HG02973 (cell line): ENCODE measurements at regions not wholly inside any gene's neighbourhood (a gene's known extent, or its start where the extent isn't known, plus 50 kb on each side); places are given as distances from the start of the nearest gene placed in this dataset.
"Not testable (repeated sequence)": the region's sequence is repeated elsewhere in the genome, so short reads cannot be mapped to it uniquely, and the experiment has no call there.

Source experiments
- ATAC-seq: cut with Tn5 transposase; IDR thresholded peaks from one replicate; pipeline ENCODE4 v1.9.1; 2021; ENCODE audit warnings: moderate library complexity; ENCODE audit not compliant: unreplicated experiment

DNA sequence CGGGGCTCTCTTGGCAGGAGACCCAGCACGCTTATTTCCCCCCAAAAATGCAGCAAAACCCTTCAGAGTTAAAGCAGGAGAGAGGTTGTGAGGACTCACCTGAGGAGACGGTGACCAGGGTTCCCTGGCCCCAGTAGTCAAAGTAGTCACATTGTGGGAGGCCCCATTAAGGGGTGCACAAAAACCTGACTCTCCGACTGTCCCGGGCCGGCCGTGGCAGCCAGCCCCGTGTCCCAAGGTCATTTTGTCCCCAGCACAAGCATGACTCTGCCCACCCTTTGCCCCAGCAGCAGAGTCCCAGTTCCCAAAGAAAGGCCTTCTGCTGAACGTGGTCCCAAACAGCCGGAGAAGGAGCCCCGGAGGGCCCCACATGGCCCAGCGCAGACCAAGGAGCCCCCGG, 337.7 kb downstream of the TMEM121 start:
- no peak for ATAC-seq

DNA sequence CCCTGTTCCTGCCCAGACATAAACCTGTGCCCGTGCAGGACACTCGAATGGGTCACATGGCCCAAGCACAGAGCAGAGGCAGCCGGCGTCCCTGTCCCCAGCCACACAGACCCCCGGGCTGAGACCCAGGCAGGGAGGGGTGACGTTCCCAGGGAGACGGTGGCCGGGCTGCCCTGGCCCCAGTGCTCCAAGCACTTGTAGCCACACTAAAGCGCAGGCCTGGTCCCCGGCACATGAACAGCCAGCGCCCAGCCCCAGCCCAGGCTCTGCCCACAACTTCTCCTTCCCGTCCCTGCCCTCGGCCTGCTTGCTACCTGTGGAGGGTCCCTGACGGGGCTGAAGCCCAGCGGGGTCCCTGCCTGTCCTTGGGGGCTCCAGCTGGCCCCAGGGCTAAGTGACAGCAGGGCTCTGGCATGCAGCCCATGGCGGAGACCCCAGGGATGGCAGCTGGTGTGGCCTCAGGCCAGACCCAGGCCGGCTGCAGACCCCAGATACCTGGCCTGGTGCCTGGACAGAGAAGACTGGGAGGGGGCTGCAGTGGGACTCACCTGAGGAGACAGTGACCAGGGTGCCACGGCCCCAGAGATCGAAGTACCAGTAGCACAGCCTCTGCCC, 338.4 kb downstream of the TMEM121 start:
- ATAC-seq: no peak

DNA sequence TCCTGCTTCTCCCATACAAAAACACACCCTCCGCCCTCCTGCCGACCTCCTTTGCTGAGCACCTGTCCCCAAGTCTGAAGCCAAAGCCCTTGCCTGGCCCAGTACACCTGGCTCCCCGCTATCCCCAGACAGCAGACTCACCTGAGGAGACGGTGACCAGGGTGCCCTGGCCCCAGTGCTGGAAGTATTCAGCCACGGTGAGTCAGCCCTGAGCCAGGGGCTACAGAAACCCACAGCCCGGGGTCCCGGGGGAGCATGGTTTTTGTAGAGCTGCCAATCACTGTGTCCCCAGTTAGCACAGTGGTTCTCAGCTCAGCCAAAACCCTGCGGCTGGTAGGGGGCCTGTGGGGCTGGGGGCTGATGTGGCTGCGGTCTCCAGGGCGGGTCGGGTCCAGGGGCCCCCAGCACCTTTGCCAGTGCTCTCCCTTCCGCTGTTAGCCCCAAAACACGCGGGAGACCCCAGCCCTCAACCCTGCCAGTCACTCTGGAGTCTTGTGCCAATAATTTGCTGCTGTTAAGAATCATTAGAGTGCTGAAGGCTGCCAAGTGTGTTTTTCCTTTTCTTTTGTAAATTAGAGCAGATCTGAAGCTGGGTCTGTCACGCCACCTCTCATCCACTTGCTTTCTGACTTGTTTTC, 339.0 kb downstream of the TMEM121 start:
- no peak for ATAC-seq

DNA sequence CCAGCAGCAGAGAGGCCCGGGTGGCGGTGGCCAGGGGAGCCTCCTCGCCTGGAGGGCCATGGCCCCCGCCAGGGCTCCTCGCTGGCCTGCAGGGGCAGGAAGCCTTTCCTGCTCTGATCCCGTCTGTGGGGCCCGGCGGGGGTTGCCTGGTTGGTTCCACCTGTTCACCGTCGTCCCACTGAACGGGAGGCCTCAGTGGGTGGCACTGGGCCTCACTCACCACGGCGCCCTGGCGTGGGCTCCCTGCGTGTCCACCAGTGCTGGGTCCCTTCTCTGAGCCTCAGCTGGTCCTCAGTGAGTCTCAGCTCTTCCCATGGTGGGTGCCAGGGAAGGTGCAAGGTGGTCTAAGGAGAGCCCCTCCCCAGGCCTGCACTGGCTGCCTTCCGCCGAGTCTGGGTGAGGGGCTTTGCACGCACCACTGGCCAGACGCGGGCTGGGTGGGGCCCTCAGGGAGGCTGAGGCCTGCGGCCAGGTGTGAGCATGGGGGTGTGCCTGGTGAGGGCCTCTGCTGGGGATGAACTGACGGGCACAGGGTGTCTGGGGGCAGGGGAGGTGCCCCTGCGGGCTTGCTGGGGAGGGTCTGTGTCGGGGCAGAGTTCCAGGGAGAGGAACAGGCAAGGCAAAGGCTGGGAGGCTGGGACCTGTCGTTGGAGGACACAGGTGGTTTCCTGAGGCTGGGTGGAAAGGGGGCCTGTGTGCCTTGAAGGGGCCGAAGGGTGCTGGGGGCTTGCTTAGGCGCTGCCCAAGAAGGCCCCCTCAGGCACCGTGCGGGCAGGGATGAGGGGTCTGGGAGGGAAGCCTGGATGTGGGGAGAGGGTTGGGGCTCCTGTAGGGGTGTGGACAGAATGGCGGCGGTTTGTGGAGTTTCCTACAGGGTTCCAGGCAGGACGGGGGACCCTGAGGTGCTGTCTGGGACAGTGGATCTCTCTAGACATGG, 339.8 kb downstream of the TMEM121 start:
- no peak for ATAC-seq

GRCh38 chr14:105866841-105867321, 340.5 kb downstream of the TMEM121 start:
- no peak for ATAC-seq

DNA sequence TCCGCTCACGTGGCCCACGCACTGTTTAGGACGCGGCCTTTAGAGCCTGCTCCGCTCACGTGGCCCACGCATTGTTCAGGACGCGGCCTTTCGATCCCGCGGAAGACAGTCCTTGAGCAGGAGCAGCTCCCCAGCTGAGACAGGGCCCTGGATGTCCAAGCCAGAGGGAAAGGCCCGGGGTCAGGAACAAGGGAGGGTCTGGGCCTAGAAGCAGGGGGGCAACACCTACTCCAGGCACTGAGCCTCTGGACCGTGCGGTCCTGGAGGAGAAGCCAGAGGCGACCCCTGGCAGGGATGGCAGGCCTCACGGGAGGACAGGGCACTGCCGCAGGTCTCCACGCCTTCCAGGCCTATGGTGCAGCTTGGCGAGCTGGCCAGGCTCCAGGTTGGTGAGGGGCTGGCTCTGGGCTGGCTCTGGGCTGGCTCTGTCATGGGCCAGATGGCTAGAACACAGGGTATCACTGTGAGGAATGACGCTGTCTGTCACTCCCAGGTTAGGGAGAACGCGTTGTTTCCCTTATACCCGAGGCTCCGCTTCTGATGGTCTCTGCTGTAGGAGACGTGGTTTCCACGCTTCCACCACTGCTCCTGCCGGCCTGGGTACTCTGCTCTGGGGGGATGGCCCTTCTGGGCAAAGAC, 341.7 kb downstream of the TMEM121 start:
- no peak for ATAC-seq

GRCh38 chr14:105871590-105871989, 345.2 kb downstream of the TMEM121 start:
- ATAC-seq: no peak

GRCh38 chr14:105873870-105874512, 347.6 kb downstream of the TMEM121 start:
- no peak for ATAC-seq

DNA sequence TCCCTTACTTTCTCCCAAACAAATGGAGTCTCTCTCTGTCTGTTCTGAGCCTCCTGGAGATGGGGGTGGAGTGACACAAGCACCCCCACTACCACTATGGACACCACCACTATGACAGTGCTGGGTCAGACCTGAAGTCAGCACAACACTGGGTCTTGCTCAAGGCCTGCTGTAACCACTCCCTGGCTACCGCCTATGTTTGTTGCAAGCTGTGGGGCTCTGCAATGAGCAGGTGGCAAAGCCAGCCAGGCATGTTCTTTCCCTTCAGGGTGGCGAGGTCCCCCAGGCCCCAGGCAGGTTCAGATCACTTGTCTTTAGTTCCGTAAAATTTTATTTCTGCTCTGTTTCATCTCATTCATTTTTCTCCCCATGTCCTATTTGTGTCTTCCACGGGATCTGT, 349.8 kb downstream of the TMEM121 start:
- no peak for ATAC-seq

DNA sequence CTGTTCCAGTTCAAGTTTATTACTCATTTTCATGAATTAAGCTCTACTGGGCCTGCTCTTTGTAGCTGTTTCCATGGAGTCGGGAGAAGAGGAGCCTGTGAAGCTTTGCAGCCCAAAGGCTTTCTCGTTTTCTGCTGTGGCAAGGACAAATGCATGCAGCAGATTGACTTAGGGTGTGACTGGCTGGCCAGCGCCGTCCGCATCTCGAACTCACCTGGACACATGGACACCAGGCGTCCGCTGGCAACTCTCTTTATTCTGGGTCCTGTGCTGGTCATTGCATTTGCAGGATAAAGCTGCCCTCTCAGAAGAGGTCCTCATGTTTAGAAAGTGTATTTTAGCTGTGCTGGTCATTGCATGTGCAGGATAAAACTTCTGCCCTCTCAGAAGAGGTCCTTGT, 350.4 kb downstream of the TMEM121 start:
- ATAC-seq: no peak

DNA sequence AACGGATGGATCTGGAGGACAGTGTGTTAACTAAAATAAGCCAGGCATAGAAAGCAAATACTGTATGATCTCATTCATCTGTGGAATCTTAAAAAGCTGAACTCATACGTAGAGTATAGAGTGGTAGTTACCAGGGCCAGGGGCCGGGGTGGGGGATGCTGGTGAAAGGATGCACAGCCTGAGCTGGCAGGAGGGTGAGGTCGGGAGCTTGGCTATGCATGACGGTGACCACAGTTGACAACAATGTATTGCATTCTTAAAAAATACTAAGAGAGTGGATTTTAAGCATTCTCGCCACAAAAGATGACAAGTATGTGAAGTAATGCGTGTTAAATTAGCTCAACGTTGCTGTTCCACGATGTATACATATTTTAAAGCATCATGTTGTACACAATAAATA, 351.3 kb downstream of the TMEM121 start:
- ATAC-seq: no peak

- ATAC-seq: no peak
These were observed 351.7 kb downstream of the TMEM121 start for GRCh38 chr14:105878125-105878524.

DNA sequence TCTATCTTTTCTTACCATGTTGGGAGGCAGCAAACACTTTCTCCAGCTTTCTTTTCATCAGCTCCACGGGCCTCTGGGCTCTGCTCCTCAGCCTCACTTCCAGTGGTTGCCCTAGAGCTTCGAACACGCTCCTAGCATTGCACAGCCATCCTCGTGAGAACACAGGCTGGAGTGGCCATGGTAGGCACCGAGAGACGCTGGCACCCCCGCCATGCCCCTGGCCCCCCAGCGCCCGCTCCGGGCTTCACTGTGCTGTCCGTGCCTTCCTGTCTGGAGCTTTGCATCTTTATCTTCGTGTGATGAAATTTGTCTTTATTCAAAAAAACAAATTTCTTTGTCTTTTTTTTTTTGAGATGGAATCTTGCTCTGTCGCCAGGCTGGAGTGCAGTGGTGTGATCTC, 352.2 kb downstream of the TMEM121 start:
- no peak for ATAC-seq

- ATAC-seq: no peak
These were observed 353.1 kb downstream of the TMEM121 start for GRCh38 chr14:105879503-105879866.

GRCh38 chr14:105879867-105880561, 353.6 kb downstream of the TMEM121 start:
- ATAC-seq: no peak

DNA sequence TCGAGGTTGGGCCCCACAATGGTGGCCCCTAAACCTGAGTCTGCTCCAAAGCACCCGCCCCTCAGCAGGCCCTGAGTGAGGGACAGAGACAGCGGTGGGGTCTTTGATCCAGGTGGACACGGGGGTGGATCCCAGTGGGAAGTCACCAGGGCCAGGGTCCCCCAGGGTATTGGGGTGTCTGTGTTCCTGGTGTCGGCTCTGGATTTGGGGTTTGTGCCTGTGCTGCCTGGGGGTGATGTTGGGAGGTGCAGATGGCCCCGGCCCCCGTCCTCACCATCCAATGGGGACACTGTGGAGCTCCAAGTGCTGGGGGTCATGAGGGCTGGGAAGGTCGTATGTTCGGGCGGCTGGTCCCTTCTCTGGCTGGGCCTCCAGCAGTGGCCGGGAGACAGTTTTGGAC, 354.2 kb downstream of the TMEM121 start:
- ATAC-seq: no peak

DNA sequence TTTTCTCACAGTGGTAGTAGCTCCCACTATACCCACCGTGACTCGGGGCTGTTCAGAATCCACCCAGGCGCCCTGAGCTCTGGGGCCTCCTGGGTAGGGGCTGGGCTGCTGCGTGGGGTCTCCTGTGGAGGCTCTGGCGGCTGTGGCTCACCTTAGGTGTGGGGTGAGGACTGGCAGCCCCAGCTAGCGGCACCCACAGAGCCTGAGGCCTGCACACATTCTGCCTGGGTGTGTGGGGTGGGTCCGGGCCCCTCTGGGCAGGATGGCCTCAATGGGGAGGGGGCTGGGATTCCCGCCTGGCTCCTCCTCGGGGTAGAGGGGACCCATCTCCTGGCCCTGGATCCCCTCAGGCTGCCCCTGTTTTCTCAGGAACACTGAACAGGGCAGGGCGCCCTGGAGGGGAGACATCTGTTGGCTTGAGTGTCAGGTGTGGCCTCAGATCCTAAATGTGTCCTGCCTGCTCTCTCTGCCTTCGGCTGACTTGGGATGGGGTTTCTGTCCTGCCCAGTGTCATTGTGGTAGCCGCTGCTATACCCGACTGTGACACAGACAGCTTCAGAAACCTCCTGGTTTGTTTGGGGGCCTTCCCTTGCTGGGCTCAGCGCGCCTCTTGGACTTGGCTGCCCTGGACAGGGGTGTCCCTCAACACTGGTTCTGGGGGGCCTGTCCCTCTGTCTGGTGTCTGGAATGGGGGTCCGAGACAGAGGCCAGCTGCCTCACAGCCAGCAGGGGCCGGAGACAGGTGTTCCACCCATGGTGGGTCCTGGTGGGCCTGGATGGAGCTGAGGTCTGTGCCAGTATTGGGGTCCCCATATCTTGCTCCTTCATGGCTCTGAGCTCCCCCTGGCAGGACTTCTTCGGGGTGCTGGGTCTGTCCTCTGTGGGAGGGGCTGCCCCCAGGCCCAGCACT, 354.9 kb downstream of the TMEM121 start:
- no peak for ATAC-seq

DNA sequence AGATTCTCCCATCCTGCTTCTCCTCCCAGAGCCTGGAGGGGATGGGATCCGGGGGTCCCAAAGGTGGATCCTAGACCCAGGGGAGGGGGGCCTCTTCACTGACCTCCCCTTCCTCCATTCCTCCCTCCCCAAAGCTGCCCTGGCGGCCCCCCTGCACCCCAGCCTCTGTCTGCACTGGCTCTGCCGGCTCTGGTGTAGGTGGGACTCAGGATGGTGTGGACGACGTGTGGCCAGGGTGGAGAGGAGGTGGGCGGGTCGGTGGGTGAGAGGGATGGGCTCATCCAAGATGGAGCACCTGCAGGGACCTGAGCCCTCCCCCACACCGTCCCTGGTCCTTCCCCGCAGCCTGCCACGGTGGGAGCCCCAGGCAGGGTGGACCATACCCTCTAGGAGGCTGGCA, 355.6 kb downstream of the TMEM121 start:
- not testable (repeated sequence) for ATAC-seq

GRCh38 chr14:105882626-105883025, 356.2 kb downstream of the TMEM121 start:
- no peak for ATAC-seq
